Endothelial cell of umbilical vein (primary cell): ENCODE measurements at regions not wholly inside any gene's neighbourhood (a gene's known extent, or its start where the extent isn't known, plus 50 kb on each side); places are given as distances from the start of the nearest gene placed in this dataset.

Experiments
- BruUV-seq: library from RNA; stranded (reverse); fragments of 400-500 nt; replicated peaks from 2 replicates; lab custom pipeline; 2021; lab: Mats Ljungman, UMichigan
- CTCF ChIA-PET: fragments of 300-600, 350-600 bp; sonication (Branson Sonifier 250); formaldehyde crosslinking; loops from one replicate; lab custom pipeline; 2021; ENCODE audit warnings: antibody characterized with exemption, inconsistent platforms; lab: Charles Lee
- POLR2A ChIA-PET: fragments of 300-600, 350-600 bp; sonication (Branson Sonifier 250); formaldehyde crosslinking; loops from one replicate; lab custom pipeline; 2021; ENCODE audit warnings: antibody characterized with exemption, inconsistent platforms; lab: Charles Lee
- DNase-seq: peaks from one replicate; pipeline ENCODE4 v3.0.0-alpha.2; 2011; ENCODE audit warnings: low read depth, low spot score
- FAIRE-seq: peaks from 2 replicates; lab custom pipeline; 2011; peaks lifted over from hg19 to GRCh38; lab: Jason Lieb, UNC
- H2AFZ ChIP-seq: 2 replicates; pipeline ENCODE4 v1.6.0; 2012; ENCODE audit warnings: low read depth, low read length, control low read depth, inconsistent platforms
- H3K27ac ChIP-seq: 2 replicates; pipeline ENCODE4 v1.5.1; 2011; ENCODE audit warnings: low read depth, mild to moderate bottlenecking, control low read depth, low read length, moderate library complexity; ENCODE audit not compliant: insufficient read depth
- H3K27me3 ChIP-seq, 2 experiments: 2 replicates each; pipeline versions ENCODE4 v1.6.0 to v1.6.1; 2011; ENCODE audit warnings: low read length in 2 of 2, mixed read lengths in 1 of 2; ENCODE audit not compliant: control insufficient read depth in 2 of 2, insufficient read depth in 2 of 2
- H3K36me3 ChIP-seq, 2 experiments: 2 replicates in 1 of 2; 3 replicates in 1 of 2; pipeline ENCODE4 v1.5.1; 2011; ENCODE audit warnings: low read length in 2 of 2, mild to moderate bottlenecking in 1 of 2, moderate library complexity in 1 of 2; ENCODE audit not compliant: control insufficient read depth in 2 of 2, insufficient read depth in 2 of 2; ENCODE audit errors: extremely low read depth in 1 of 2
- H3K4me1 ChIP-seq: 3 replicates; pipeline ENCODE4 v1.5.1; 2011; ENCODE audit warnings: mild to moderate bottlenecking, low read length; ENCODE audit not compliant: control insufficient read depth, insufficient read depth; ENCODE audit errors: extremely low read depth
- H3K4me2 ChIP-seq: 2 replicates; pipeline ENCODE4 v1.6.1; 2011; ENCODE audit warnings: low read length, control low read depth, mixed read lengths; ENCODE audit not compliant: insufficient read depth
- H3K4me3 ChIP-seq, 3 experiments: fragments of 200-600 bp in 1 of 3; sonication (generic), shearing (Covaris generic) in 1 of 3; replicated peaks in 1 of 3; 2 replicates each; pipeline ENCODE4 v1.5.1; 2011 to 2016; ENCODE audit warnings: control low read depth in 3 of 3, low read length in 3 of 3, mild to moderate bottlenecking in 2 of 3, inconsistent platforms in 1 of 3, low read depth in 1 of 3, moderate library complexity in 1 of 3; ENCODE audit not compliant: insufficient read depth in 1 of 3
- H3K79me2 ChIP-seq: 2 replicates; pipeline ENCODE4 v1.6.0; 2012; ENCODE audit warnings: low read length, inconsistent platforms; ENCODE audit not compliant: control insufficient read depth, insufficient read depth
- H3K9ac ChIP-seq: replicated peaks from 2 replicates; pipeline ENCODE3; 2011; ENCODE audit warnings: low read length, control low read depth; ENCODE audit not compliant: insufficient read depth; ENCODE audit errors: extremely low read depth
- H3K9me1 ChIP-seq: replicated peaks from 3 replicates; pipeline ENCODE4 v1.6.0; 2011; ENCODE audit warnings: mild to moderate bottlenecking, low read length; ENCODE audit not compliant: control insufficient read depth, insufficient read depth; ENCODE audit errors: extremely low read depth
- H3K9me3 ChIP-seq: replicated peaks from 2 replicates; pipeline ENCODE4 v1.5.1; 2012; ENCODE audit warnings: low read length, inconsistent platforms; ENCODE audit not compliant: control insufficient read depth, insufficient read depth
- H4K20me1 ChIP-seq: replicated peaks from 2 replicates; pipeline ENCODE3; 2011; ENCODE audit warnings: mild to moderate bottlenecking, low read length; ENCODE audit not compliant: control insufficient read depth, insufficient read depth; ENCODE audit errors: extremely low read depth
- EZH2 ChIP-seq: IDR thresholded peaks from 2 replicates; pipeline ENCODE4 v1.6.1; 2012; ENCODE audit warnings: borderline replicate concordance, low read depth, mild to moderate bottlenecking, moderate library complexity, low read length, inconsistent platforms; ENCODE audit not compliant: severe bottlenecking
- FOS ChIP-seq: IDR thresholded peaks from 2 replicates; pipeline ENCODE4 v1.6.1; 2011; ENCODE audit warnings: mild to moderate bottlenecking, low read length, moderate library complexity, borderline replicate concordance; ENCODE audit not compliant: insufficient read depth
- GATA2 ChIP-seq: IDR thresholded peaks from 2 replicates; pipeline ENCODE4 v1.7.0; 2011; ENCODE audit warnings: low read depth, mild to moderate bottlenecking, moderate library complexity, mixed read lengths, low read length; ENCODE audit not compliant: insufficient read length, insufficient read depth
- JUN ChIP-seq: IDR thresholded peaks from 2 replicates; pipeline ENCODE4 v1.6.1; 2011; ENCODE audit warnings: borderline replicate concordance, low read depth; ENCODE audit not compliant: insufficient read length, insufficient read depth
- MAX ChIP-seq: IDR thresholded peaks from 2 replicates; pipeline ENCODE4 v1.6.1; 2011; ENCODE audit not compliant: insufficient read depth, insufficient read length
- MYC ChIP-seq: IDR thresholded peaks from one replicate; pipeline ENCODE4 v1.6.1; 2011; ENCODE audit warnings: mild to moderate bottlenecking, low read depth, low read length
- POLR2A ChIP-seq: IDR thresholded peaks from 2 replicates; pipeline ENCODE4 v1.6.1; 2012; ENCODE audit warnings: low read depth, mild to moderate bottlenecking, control low read depth, low read length
- POLR2AphosphoS5 ChIP-seq: IDR thresholded peaks from 2 replicates; pipeline ENCODE4 v1.6.1; 2012; ENCODE audit warnings: low read depth, mild to moderate bottlenecking, control low read depth, low read length, moderate library complexity; ENCODE audit not compliant: insufficient read depth
- dilution Hi-C: fragments of 300-500 bp; cut with MboI; formaldehyde crosslinking; loops from one replicate; pipeline ENCODE4 v1.15.0; 2019; ENCODE audit warnings: low sequenced_read_pairs; ENCODE audit not compliant: extremely low pct_ligation_motif_present
- intact Hi-C: fragments of 100-400 bp; cut with micrococcal nuclease; formaldehyde crosslinking; loops from one replicate; pipeline ENCODE4 v1.10.0; 2022
- TF ChIP-seq, protein P1 (sequence below), 2 donors: IDR thresholded peaks; 1 replicate in 1 of 2; 2 replicates in 1 of 2; pipeline ENCODE4 v1.5.1; 2011; ENCODE audit warnings: low read length in 2 of 2, mild to moderate bottlenecking in 2 of 2, moderate library complexity in 2 of 2, control low read depth in 1 of 2, inconsistent platforms in 1 of 2, low read depth in 1 of 2; ENCODE audit not compliant: insufficient read depth in 1 of 2; ENCODE audit errors: extremely low read depth in 1 of 2

DNA sequence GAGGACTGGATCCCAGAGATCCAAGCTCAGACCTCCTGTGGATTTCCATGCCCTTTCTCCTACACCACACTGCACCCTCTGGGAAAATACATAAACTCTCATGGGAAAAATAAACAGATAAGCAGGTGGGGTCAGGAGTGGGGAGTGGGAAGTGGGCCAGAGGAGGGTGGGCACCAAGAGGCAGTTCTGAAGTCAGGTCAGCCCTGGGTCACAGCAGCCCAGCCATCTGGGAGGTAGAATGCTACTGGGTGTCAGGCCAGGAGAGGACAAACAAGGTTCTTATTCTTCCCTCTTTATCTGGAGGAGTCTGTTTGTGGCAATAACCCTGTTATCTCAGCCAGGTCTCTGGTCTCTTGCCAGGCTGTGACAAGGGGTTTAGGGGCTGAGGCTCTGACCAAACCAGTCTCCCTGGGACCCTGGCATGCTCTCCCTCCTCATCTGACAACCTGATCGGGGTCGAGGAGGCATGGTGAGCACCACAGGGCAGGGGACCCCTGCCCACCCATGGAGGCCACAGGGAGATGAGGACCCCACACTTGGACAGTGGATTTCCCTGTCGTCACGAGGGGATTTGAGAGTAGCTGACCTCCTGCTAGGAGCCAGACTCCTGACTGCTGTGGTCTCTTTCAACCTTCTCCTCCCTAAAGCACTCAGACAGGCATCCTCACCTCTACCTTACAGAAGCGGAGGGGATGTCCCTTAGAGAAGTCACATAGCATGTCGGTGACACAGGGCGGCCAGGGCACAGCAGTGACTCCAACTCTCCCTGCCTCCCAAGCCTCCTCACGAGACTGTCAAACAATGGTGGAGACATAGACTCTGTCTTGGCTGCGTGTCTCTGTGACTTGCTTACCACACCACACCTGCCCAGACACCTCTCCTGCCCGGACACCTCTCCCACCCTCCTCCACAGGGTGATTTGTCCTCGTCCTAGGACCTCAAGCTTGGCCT is 51.3 kb upstream of the IFFO2 start:
- Histone ChIP-seq H3K36me3 (no peaks in the 10 kb centered on the region), H3K4me2 (no peak overlapping the region), H3K79me2 (no peaks in the 10 kb centered on the region), H3K27ac (no peak overlapping the region), H2AFZ (no peak overlapping the region), H3K4me3 (no peak overlapping the region), H3K4me1 (peaks cover 31% of the 10 kb centered on the region), H3K9me1 (no peaks in the 10 kb centered on the region), H4K20me1 (no peaks in the 10 kb centered on the region), H3K9ac (no peak overlapping the region), H3K9me3 (no peaks in the 10 kb centered on the region), H3K27me3 (no peaks in the 10 kb centered on the region)
- FAIRE-seq (no peak), DNase-seq (no peak)
- intact Hi-C loops (no loop called here), dilution Hi-C loops (no loop called here)
- TF ChIP-seq MYC (no peak), MAX (no peak)
- TF ChIP-seq, protein P1, sequence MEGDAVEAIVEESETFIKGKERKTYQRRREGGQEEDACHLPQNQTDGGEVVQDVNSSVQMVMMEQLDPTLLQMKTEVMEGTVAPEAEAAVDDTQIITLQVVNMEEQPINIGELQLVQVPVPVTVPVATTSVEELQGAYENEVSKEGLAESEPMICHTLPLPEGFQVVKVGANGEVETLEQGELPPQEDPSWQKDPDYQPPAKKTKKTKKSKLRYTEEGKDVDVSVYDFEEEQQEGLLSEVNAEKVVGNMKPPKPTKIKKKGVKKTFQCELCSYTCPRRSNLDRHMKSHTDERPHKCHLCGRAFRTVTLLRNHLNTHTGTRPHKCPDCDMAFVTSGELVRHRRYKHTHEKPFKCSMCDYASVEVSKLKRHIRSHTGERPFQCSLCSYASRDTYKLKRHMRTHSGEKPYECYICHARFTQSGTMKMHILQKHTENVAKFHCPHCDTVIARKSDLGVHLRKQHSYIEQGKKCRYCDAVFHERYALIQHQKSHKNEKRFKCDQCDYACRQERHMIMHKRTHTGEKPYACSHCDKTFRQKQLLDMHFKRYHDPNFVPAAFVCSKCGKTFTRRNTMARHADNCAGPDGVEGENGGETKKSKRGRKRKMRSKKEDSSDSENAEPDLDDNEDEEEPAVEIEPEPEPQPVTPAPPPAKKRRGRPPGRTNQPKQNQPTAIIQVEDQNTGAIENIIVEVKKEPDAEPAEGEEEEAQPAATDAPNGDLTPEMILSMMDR (IDR thresholded peaks at IDR 0.05; ENCODE audit: extremely low read depth in 1 of 2, insufficient read depth in 1 of 2, low read depth in 1 of 2, low read length in 2 of 2), result no peak
- ChIA-PET CTCF (interaction anchor here (0.7 to 1.0 kb wide), 2 partner anchors 13 to 49 kb away, joined by 3 read pairs; no protein-coding TSS in a partner anchor), POLR2A (no interaction called here)
- BruUV-seq, result no TSS peak

DNA sequence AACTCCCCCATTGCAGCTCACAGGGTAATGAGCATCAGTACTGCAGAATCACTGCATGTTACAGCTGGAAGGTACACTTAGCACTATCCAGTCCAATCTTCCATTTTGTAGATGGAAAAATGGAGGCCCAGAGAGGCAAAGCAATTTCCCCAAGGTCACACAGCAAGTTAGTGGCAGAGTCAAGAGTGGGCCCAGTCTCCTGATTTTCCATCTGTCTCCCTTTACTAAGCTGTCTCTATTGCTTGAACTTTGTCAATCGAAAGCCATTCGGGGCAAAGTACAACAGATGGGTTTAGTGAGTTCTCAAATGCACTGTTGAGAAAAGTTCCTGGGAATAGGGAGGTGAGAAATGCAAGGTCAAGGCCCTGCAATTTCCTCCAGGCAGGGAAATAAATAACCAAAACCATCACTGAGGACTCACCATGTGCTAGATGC is 50.4 kb upstream of the IFFO2 start:
- no peaks in the 10 kb centered on the region for H3K36me3 ChIP-seq
- no peak overlapping the region for H2AFZ ChIP-seq
- dilution Hi-C loops (no loop called here), intact Hi-C loops (no loop called here)
- no peak overlapping the region for H3K4me3 ChIP-seq
- no peak overlapping the region for H3K9ac ChIP-seq
- ChIA-PET POLR2A (no interaction called here), CTCF (interaction anchor here (1.0 kb wide), 1 partner anchor 12 kb away, joined by 3 read pairs; no protein-coding TSS in a partner anchor)
- no peaks in the 10 kb centered on the region for H3K9me1 ChIP-seq
- TF ChIP-seq FOS (no peak), POLR2AphosphoS5 (no peak), EZH2 (no peak), POLR2A (no peak), GATA2 (no peak), MYC (no peak), MAX (no peak), JUN (no peak)
- TF ChIP-seq, protein P1 (IDR thresholded peaks at IDR 0.05; ENCODE audit: extremely low read depth in 1 of 2, insufficient read depth in 1 of 2, low read depth in 1 of 2, low read length in 2 of 2), result no peak
- H3K27ac ChIP-seq, result no peak overlapping the region
- FAIRE-seq, result peak; percentile 35
- H3K4me1 ChIP-seq, result peaks cover 24% of the 10 kb centered on the region
- H4K20me1 ChIP-seq, result no peaks in the 10 kb centered on the region
- DNase-seq, result no peak
- no peaks in the 10 kb centered on the region for H3K27me3 ChIP-seq
- H3K9me3 ChIP-seq, result no peaks in the 10 kb centered on the region
- no TSS peak for BruUV-seq
- H3K79me2 ChIP-seq, result no peaks in the 10 kb centered on the region
- H3K4me2 ChIP-seq, result no peak overlapping the region
